ENCODE measurements at regions not wholly inside any gene's neighbourhood (a gene's known extent, or its start where the extent isn't known, plus 50 kb on each side); places are given as distances from the start of the nearest gene placed in this dataset.

- no peak overlapping the region for H3K4me3 ChIP-seq (ENCODE audit: low read depth in 1 of 2, low read length in 1 of 2)
Observed at GRCh38 chr16:87245511-87245910, 71.7 kb downstream of the C16orf95 start.

GRCh38 chr16:87246269-87247065 is 70.7 kb downstream of the C16orf95 start:
- Histone ChIP-seq H3K27ac (no peak overlapping the region), H3K4me3 (ENCODE audit: low read depth in 1 of 2, low read length in 1 of 2) (no peak overlapping the region), H3K9me3 (no peaks in the 10 kb centered on the region), H3K4me1 (ENCODE audit: control insufficient read depth in 1 of 2, insufficient read depth in 1 of 2, low read depth in 1 of 2, low read length in 1 of 2) (no peaks in the 10 kb centered on the region), H3K36me3 (no peaks in the 10 kb centered on the region), H3K27me3 (peaks cover 6% of the 10 kb centered on the region)
- TF ChIP-seq, protein P1, sequence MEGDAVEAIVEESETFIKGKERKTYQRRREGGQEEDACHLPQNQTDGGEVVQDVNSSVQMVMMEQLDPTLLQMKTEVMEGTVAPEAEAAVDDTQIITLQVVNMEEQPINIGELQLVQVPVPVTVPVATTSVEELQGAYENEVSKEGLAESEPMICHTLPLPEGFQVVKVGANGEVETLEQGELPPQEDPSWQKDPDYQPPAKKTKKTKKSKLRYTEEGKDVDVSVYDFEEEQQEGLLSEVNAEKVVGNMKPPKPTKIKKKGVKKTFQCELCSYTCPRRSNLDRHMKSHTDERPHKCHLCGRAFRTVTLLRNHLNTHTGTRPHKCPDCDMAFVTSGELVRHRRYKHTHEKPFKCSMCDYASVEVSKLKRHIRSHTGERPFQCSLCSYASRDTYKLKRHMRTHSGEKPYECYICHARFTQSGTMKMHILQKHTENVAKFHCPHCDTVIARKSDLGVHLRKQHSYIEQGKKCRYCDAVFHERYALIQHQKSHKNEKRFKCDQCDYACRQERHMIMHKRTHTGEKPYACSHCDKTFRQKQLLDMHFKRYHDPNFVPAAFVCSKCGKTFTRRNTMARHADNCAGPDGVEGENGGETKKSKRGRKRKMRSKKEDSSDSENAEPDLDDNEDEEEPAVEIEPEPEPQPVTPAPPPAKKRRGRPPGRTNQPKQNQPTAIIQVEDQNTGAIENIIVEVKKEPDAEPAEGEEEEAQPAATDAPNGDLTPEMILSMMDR (IDR thresholded peaks at IDR 0.05), result no peak

More at GRCh38 chr16:87245511-87245910, 71.7 kb downstream of the C16orf95 start:
- H3K27me3 ChIP-seq, result peaks cover 13% of the 10 kb centered on the region
- no peaks in the 10 kb centered on the region for H3K9me3 ChIP-seq
- no peaks in the 10 kb centered on the region for H3K36me3 ChIP-seq
- no peaks in the 10 kb centered on the region for H3K4me1 ChIP-seq (ENCODE audit: control insufficient read depth in 1 of 2, insufficient read depth in 1 of 2, low read depth in 1 of 2, low read length in 1 of 2)
- no peak overlapping the region for H3K27ac ChIP-seq
- TF ChIP-seq, protein P1 (IDR thresholded peaks at IDR 0.05), result no peak

GRCh38 chr16:87248714-87249113 is 68.5 kb downstream of the C16orf95 start:
- Histone ChIP-seq H3K4me1 (ENCODE audit: control insufficient read depth in 1 of 2, insufficient read depth in 1 of 2, low read depth in 1 of 2, low read length in 1 of 2) (no peaks in the 10 kb centered on the region), H3K36me3 (no peaks in the 10 kb centered on the region), H3K4me3 (ENCODE audit: low read depth in 1 of 2, low read length in 1 of 2) (no peak overlapping the region), H3K27ac (no peak overlapping the region), H3K27me3 (peaks cover 4% of the 10 kb centered on the region), H3K9me3 (no peaks in the 10 kb centered on the region)
- TF ChIP-seq, protein P1 (IDR thresholded peaks at IDR 0.05), result no peak

- TF ChIP-seq, protein P1 (IDR thresholded peaks at IDR 0.05), result no peak
- Histone ChIP-seq H3K27ac (no peak overlapping the region), H3K27me3 (peaks cover 4% of the 10 kb centered on the region)
Observed at GRCh38 chr16:87249425-87249824, 67.8 kb downstream of the C16orf95 start.

GRCh38 chr16:87250431-87250960 is 66.7 kb downstream of the C16orf95 start:
- no peaks in the 10 kb centered on the region for H3K36me3 ChIP-seq
- TF ChIP-seq, protein P1 (IDR thresholded peaks at IDR 0.05), result no peak
- no peak overlapping the region for H3K4me3 ChIP-seq (ENCODE audit: low read depth in 1 of 2, low read length in 1 of 2)
- H3K27ac ChIP-seq, result no peak overlapping the region
- H3K27me3 ChIP-seq, result peaks cover 4% of the 10 kb centered on the region
- H3K9me3 ChIP-seq, result no peaks in the 10 kb centered on the region
- no peaks in the 10 kb centered on the region for H3K4me1 ChIP-seq (ENCODE audit: control insufficient read depth in 1 of 2, insufficient read depth in 1 of 2, low read depth in 1 of 2, low read length in 1 of 2)

More at GRCh38 chr16:87249425-87249824, 67.8 kb downstream of the C16orf95 start:
- Histone ChIP-seq H3K36me3 (no peaks in the 10 kb centered on the region), H3K4me3 (ENCODE audit: low read depth in 1 of 2, low read length in 1 of 2) (no peak overlapping the region), H3K4me1 (ENCODE audit: control insufficient read depth in 1 of 2, insufficient read depth in 1 of 2, low read depth in 1 of 2, low read length in 1 of 2) (no peaks in the 10 kb centered on the region), H3K9me3 (no peaks in the 10 kb centered on the region)

Measured in neutrophil (primary cell).